ENCODE measurements at regions not wholly inside any gene's neighbourhood (a gene's known extent, or its start where the extent isn't known, plus 50 kb on each side); places are given as distances from the start of the nearest gene placed in this dataset.

GRCh38 chr18:78849458-78849857, 130.2 kb upstream of the SALL3 start:
- Histone ChIP-seq H3K4me3 (no peak overlapping the region), H3K4me1 (no peaks in the 10 kb centered on the region), H3K27ac (no peak overlapping the region), H3K9me3 (peaks cover 7 to 41% of the 10 kb centered on the region in 2 donors), H3K36me3 (no peaks in the 10 kb centered on the region), H3K27me3 (peaks cover 0 to 6% of the 10 kb centered on the region in 2 donors)
- intact Hi-C loops (cut with DNase I; ENCODE audit: low total_unique reads): no loop called here
- TF ChIP-seq POLR2AphosphoS5 (IDR thresholded peaks at IDR 0.05) (no peak), POLR2A (IDR thresholded peaks at IDR 0.05) (no peak), CTCF (IDR thresholded peaks at IDR 0.05) (no peak)
- DNase-seq (ENCODE audit: low spot score in 2 of 2): no peak

GRCh38 chr18:78853341-78853740, 126.3 kb upstream of the SALL3 start:
- H3K27ac ChIP-seq: no peak overlapping the region
- TF ChIP-seq POLR2A (IDR thresholded peaks at IDR 0.05) (no peak), POLR2AphosphoS5 (IDR thresholded peaks at IDR 0.05) (no peak), CTCF (IDR thresholded peaks at IDR 0.05) (no peak)
- H3K4me3 ChIP-seq: no peak overlapping the region
- H3K27me3 ChIP-seq: peaks cover 0 to 20% of the 10 kb centered on the region in 2 donors
- no peak for DNase-seq (ENCODE audit: low spot score in 2 of 2)
- H3K4me1 ChIP-seq: no peaks in the 10 kb centered on the region
- H3K9me3 ChIP-seq: peaks cover 14 to 26% of the 10 kb centered on the region in 2 donors
- no peaks in the 10 kb centered on the region for H3K36me3 ChIP-seq
- intact Hi-C loops (cut with DNase I; ENCODE audit: low total_unique reads): no loop called here

- H3K27me3 ChIP-seq: peaks cover 0 to 37% of the 10 kb centered on the region in 2 donors
- DNase-seq (ENCODE audit: low spot score in 2 of 2): no peak
- H3K36me3 ChIP-seq: no peaks in the 10 kb centered on the region
- intact Hi-C loops (cut with DNase I; ENCODE audit: low total_unique reads): no loop called here
- no peaks in the 10 kb centered on the region for H3K4me1 ChIP-seq
- TF ChIP-seq POLR2AphosphoS5 (IDR thresholded peaks at IDR 0.05) (no peak), CTCF (IDR thresholded peaks at IDR 0.05) (no peak), POLR2A (IDR thresholded peaks at IDR 0.05) (no peak)
- no peak overlapping the region for H3K4me3 ChIP-seq
- H3K9me3 ChIP-seq: peaks cover 14 to 21% of the 10 kb centered on the region in 2 donors
- no peak overlapping the region for H3K27ac ChIP-seq
Observed at GRCh38 chr18:78855188-78855587, 124.4 kb upstream of the SALL3 start.

- Histone ChIP-seq H3K4me3 (no peak overlapping the region), H3K9me3 (peaks cover 6 to 10% of the 10 kb centered on the region in 2 donors), H3K27me3 (peaks cover 0 to 49% of the 10 kb centered on the region in 2 donors), H3K27ac (no peak overlapping the region), H3K4me1 (no peaks in the 10 kb centered on the region), H3K36me3 (no peaks in the 10 kb centered on the region)
- no peak for TF ChIP-seq POLR2A (IDR thresholded peaks at IDR 0.05)
- TF ChIP-seq POLR2AphosphoS5 (IDR thresholded peaks at IDR 0.05): no peak
- TF ChIP-seq CTCF (IDR thresholded peaks at IDR 0.05): no peak
- DNase-seq (ENCODE audit: low spot score in 2 of 2): no peak
- intact Hi-C loops (cut with DNase I; ENCODE audit: low total_unique reads): no loop called here
Observed at GRCh38 chr18:78856569-78857313, 122.9 kb upstream of the SALL3 start.

GRCh38 chr18:78857314-78858150, 122.1 kb upstream of the SALL3 start:
- TF ChIP-seq POLR2A (IDR thresholded peaks at IDR 0.05) (no peak), CTCF (IDR thresholded peaks at IDR 0.05) (no peak)
- no peaks in the 10 kb centered on the region for H3K36me3 ChIP-seq
- no peak overlapping the region for H3K4me3 ChIP-seq
- H3K27me3 ChIP-seq: peaks cover 0 to 53% of the 10 kb centered on the region in 2 donors
- intact Hi-C loops (cut with DNase I; ENCODE audit: low total_unique reads): no loop called here
- H3K27ac ChIP-seq: no peak overlapping the region
- no peak for DNase-seq (ENCODE audit: low spot score in 2 of 2)
- peaks cover 0 to 6% of the 10 kb centered on the region in 2 donors for H3K9me3 ChIP-seq
- H3K4me1 ChIP-seq: no peaks in the 10 kb centered on the region
